Tibial artery (tissue), 4 donors: ENCODE measurements at regions not wholly inside any gene's neighbourhood (a gene's known extent, or its start where the extent isn't known, plus 50 kb on each side); places are given as distances from the start of the nearest gene placed in this dataset.

ENCODE experiments used
- DNase-seq, 2 donors: peaks; one replicate each; pipeline ENCODE4 v3.0.0-alpha.2; 2019
- H3K27ac ChIP-seq, 2 donors: fragments of 200-600 bp; sonication (generic) in 1 of 2; 1 replicate in 1 of 2; 2 replicates in 1 of 2; pipeline ENCODE4 v1.5.1; 2018 to 2019; ENCODE audit warnings: mild to moderate bottlenecking in 1 of 2
- H3K27me3 ChIP-seq, 2 donors: fragments of 200-600 bp; sonication (generic) in 1 of 2; one replicate each; pipeline versions ENCODE4 v1.5.1 to v1.6.0; 2016 to 2019
- H3K36me3 ChIP-seq, 3 donors: fragments of 200-600 bp; sonication (generic) in 2 of 3; one replicate each; pipeline ENCODE4 v1.5.1; 2016 to 2019; ENCODE audit warnings: mild to moderate bottlenecking in 2 of 3
- H3K4me1 ChIP-seq, 4 donors: fragments of 200-600 bp; sonication (generic) in 2 of 4; 1 replicate in 3 of 4; 2 replicates in 1 of 4; pipeline ENCODE4 v1.5.1; 2016 to 2019
- H3K4me3 ChIP-seq, 2 donors: fragments of 200-600 bp; sonication (generic) in 1 of 2; 1 replicate in 1 of 2; 2 replicates in 1 of 2; pipeline ENCODE4 v1.5.1; 2018 to 2019; ENCODE audit warnings: mild to moderate bottlenecking in 2 of 2
- H3K9me3 ChIP-seq, 3 donors: fragments of 200-600 bp; sonication (generic) in 1 of 3; one replicate each; pipeline ENCODE4 v1.5.1; 2016 to 2019
- CTCF ChIP-seq, 2 experiments: fragments of 200-600 bp in 1 of 2; fragments of 450-650 bp in 1 of 2; IDR thresholded peaks; one replicate each; pipeline ENCODE4 v1.5.1; 2017 to 2019; ENCODE audit warnings: antibody characterized with exemption in 2 of 2, mild to moderate bottlenecking in 1 of 2, moderate library complexity in 1 of 2
- intact Hi-C: fragments of 100-400 bp; cut with DNase I; formaldehyde crosslinking; loops from one replicate; pipeline ENCODE4 v1.15.0; 2023; ENCODE audit warnings: low total_unique reads

GRCh38 chr1:219279017-219279770 is 105.5 kb downstream of the LYPLAL1 start:
- no peak for DNase-seq
- no peak overlapping the region for H3K27ac ChIP-seq
- TF ChIP-seq CTCF (IDR thresholded peaks at IDR 0.05) = no peak
- H3K4me1 ChIP-seq = no peaks in the 10 kb centered on the region
- H3K4me3 ChIP-seq = no peak overlapping the region
- intact Hi-C loops = no loop called here
- no peaks in the 10 kb centered on the region for H3K36me3 ChIP-seq
- no peaks in the 10 kb centered on the region for H3K27me3 ChIP-seq
- H3K9me3 ChIP-seq = no peaks in the 10 kb centered on the region

- intact Hi-C loops = no loop called here
- Histone ChIP-seq H3K4me3 (no peak overlapping the region), H3K4me1 (no peaks in the 10 kb centered on the region), H3K9me3 (no peaks in the 10 kb centered on the region), H3K27me3 (no peaks in the 10 kb centered on the region), H3K36me3 (no peaks in the 10 kb centered on the region), H3K27ac (no peak overlapping the region)
- DNase-seq = no peak
- no peak for TF ChIP-seq CTCF (IDR thresholded peaks at IDR 0.05)
Measured at GRCh38 chr1:219278288-219278687, 104.6 kb downstream of the LYPLAL1 start.

DNA sequence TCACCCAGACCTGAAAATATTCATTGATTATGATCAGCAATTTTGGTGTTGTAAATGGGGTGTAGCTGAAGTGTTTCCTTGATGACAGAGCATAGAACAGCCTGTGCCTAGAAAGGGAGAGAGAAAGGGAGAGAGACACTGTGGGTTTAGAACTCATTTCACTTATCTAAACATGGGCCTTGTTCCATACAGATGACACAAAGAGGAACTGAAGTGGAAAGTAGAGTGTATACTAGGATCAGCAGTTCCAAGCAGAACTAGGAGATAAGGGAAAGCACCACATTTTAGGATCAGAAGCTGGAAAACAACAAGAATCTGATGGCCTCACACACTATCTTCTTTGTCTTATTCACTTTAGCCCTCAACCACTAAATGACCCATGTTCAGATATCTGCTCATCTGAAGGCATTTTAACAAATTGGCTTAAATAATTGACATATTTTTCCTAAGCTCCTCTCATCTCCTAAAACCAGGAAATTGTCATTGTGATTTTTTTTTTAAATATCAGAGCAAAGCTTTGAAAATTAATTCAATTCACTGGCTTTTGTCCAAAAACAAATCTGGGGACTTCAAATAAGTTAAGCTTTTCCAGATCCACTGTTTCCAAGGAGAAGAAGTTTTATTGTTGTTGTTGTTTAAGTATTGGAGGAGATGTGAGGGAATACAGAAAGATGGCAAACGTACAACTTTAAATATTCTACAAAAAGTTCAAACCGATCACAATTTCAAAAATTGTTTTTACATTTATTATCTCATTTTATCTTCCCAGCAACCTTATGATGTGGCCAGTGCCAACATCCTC is 103.8 kb downstream of the LYPLAL1 start:
- no peak for DNase-seq
- no peak for TF ChIP-seq CTCF (IDR thresholded peaks at IDR 0.05)
- no peak overlapping the region for H3K4me3 ChIP-seq
- intact Hi-C loops = no loop called here
- H3K4me1 ChIP-seq = no peaks in the 10 kb centered on the region
- no peaks in the 10 kb centered on the region for H3K36me3 ChIP-seq
- H3K27me3 ChIP-seq = no peaks in the 10 kb centered on the region
- no peaks in the 10 kb centered on the region for H3K9me3 ChIP-seq
- no peak overlapping the region for H3K27ac ChIP-seq

- Histone ChIP-seq H3K9me3 (no peaks in the 10 kb centered on the region), H3K36me3 (no peaks in the 10 kb centered on the region), H3K4me1 (peaks cover 0 to 9% (median 1%) of the 10 kb centered on the region in 4 donors), H3K27me3 (no peaks in the 10 kb centered on the region), H3K4me3 (no peak overlapping the region), H3K27ac (no peak overlapping the region)
- no peak for TF ChIP-seq CTCF (IDR thresholded peaks at IDR 0.05)
- no peak for DNase-seq
- intact Hi-C loops = no loop called here
Measured at GRCh38 chr1:219276049-219276738, 102.5 kb downstream of the LYPLAL1 start.

- TF ChIP-seq CTCF (IDR thresholded peaks at IDR 0.05) = no peak
- no peaks in the 10 kb centered on the region for H3K9me3 ChIP-seq
- intact Hi-C loops = no loop called here
- no peaks in the 10 kb centered on the region for H3K36me3 ChIP-seq
- no peaks in the 10 kb centered on the region for H3K27me3 ChIP-seq
- H3K4me3 ChIP-seq = no peak overlapping the region
- no peak for DNase-seq
- no peak overlapping the region for H3K27ac ChIP-seq
- peaks cover 0 to 13% (median 4%) of the 10 kb centered on the region in 4 donors for H3K4me1 ChIP-seq
Measured at GRCh38 chr1:219273088-219273686, 99.5 kb downstream of the LYPLAL1 start.
